GM23338 (cell line): ENCODE measurements at regions not wholly inside any gene's neighbourhood (a gene's known extent, or its start where the extent isn't known, plus 50 kb on each side); places are given as distances from the start of the nearest gene placed in this dataset.

Experiments used
- ATAC-seq: fragments of 200-7000 bp; cut with Tn5 transposase; 3 replicates; pipeline ENCODE4 v1.9.1; 2020
- DNase-seq: peaks from one replicate; pipeline ENCODE4 v3.0.0-alpha.2; 2015; ENCODE audit warnings: low spot score
- H2AFZ ChIP-seq: fragments of 200-600 bp; sonication (generic); 2 replicates; pipeline ENCODE4 v1.8.0; 2016; ENCODE audit warnings: antibody characterized with exemption, mild to moderate bottlenecking, moderate library complexity
- H3F3A ChIP-seq: fragments of 200-600 bp; sonication (generic); replicated peaks from 2 replicates; pipeline ENCODE4 v1.8.0; 2017; ENCODE audit warnings: antibody characterized with exemption, mixed run types, low read depth
- H3K27ac ChIP-seq: fragments of 200-600 bp; sonication (generic); 2 replicates; pipeline ENCODE4 v1.6.1; 2016; ENCODE audit warnings: low read depth
- H3K27me3 ChIP-seq: fragments of 200-600 bp; sonication (generic); 2 replicates; pipeline ENCODE4 v1.8.0; 2016; ENCODE audit warnings: mild to moderate bottlenecking, mixed run types, moderate library complexity; ENCODE audit not compliant: insufficient read depth
- H3K36me3 ChIP-seq: fragments of 200-600 bp; sonication (generic); 2 replicates; pipeline ENCODE4 v1.8.0; 2016; ENCODE audit warnings: mild to moderate bottlenecking; ENCODE audit not compliant: insufficient read depth
- H3K4me1 ChIP-seq: fragments of 200-600 bp; sonication (generic); 2 replicates; pipeline ENCODE4 v1.8.0; 2016; ENCODE audit warnings: mild to moderate bottlenecking, moderate library complexity; ENCODE audit not compliant: insufficient read depth
- H3K4me2 ChIP-seq: fragments of 200-600 bp; sonication (generic); 2 replicates; pipeline ENCODE4 v1.7.1; 2017; ENCODE audit warnings: mixed run types
- H3K4me3 ChIP-seq: fragments of 200-600 bp; sonication (generic); 2 replicates; pipeline ENCODE4 v1.6.1; 2016; ENCODE audit warnings: mixed run types
- H3K79me2 ChIP-seq: fragments of 200-600 bp; sonication (generic); replicated peaks from 2 replicates; pipeline ENCODE4 v1.8.0; 2017; ENCODE audit warnings: mild to moderate bottlenecking; ENCODE audit not compliant: insufficient read depth
- H3K9me2 ChIP-seq: fragments of 200-600 bp; sonication (generic); 2 replicates; pipeline ENCODE4 v1.8.0; 2017; ENCODE audit not compliant: insufficient read depth
- H4K20me1 ChIP-seq: fragments of 200-600 bp; sonication (generic); replicated peaks from 2 replicates; pipeline ENCODE4 v1.8.0; 2017; ENCODE audit warnings: mild to moderate bottlenecking; ENCODE audit not compliant: insufficient read depth
- H3K27ac Mint-ChIP-seq: 2 replicates; pipeline ENCODE4 v1.8.0; 2020; ENCODE audit warnings: inconsistent platforms, mild to moderate bottlenecking, moderate library complexity, mixed read lengths
- H3K27me3 Mint-ChIP-seq: 3 replicates; pipeline ENCODE4 v1.8.0; 2022; ENCODE audit warnings: low read depth, mild to moderate bottlenecking, moderate library complexity, mixed read lengths, inconsistent platforms; ENCODE audit not compliant: insufficient read depth, poor library complexity
- H3K36me3 Mint-ChIP-seq: 3 replicates; pipeline ENCODE4 v1.8.0; 2021; ENCODE audit warnings: low read depth, mild to moderate bottlenecking, inconsistent platforms, moderate library complexity, mixed read lengths
- H3K4me1 Mint-ChIP-seq: 3 replicates; pipeline ENCODE4 v1.8.0; 2020; ENCODE audit warnings: mild to moderate bottlenecking, inconsistent platforms, mixed read lengths
- H3K4me3 Mint-ChIP-seq: 3 replicates; pipeline ENCODE4 v1.8.0; 2021; ENCODE audit warnings: moderate library complexity, mild to moderate bottlenecking, inconsistent platforms, mixed read lengths
- H3K9me3 Mint-ChIP-seq: 3 replicates; pipeline ENCODE4 v1.8.0; 2020; ENCODE audit warnings: moderate library complexity, mild to moderate bottlenecking, inconsistent platforms, mixed read lengths
- ETS1 ChIP-seq: IDR thresholded peaks from 2 replicates; pipeline ENCODE4 v1.6.1; 2016; ENCODE audit warnings: antibody characterized with exemption
- EZH2 ChIP-seq: fragments of 200-600 bp; sonication (generic); IDR thresholded peaks from one replicate; pipeline ENCODE4 v1.8.0; 2017; ENCODE audit warnings: antibody characterized with exemption, mild to moderate bottlenecking, low read depth; ENCODE audit not compliant: unreplicated experiment
- EZH2phosphoT487 ChIP-seq: fragments of 200-600 bp; sonication (generic); IDR thresholded peaks from one replicate; pipeline ENCODE4 v1.8.1; 2018; ENCODE audit warnings: antibody characterized with exemption; ENCODE audit not compliant: unreplicated experiment
- JUNB ChIP-seq: IDR thresholded peaks from one replicate; pipeline ENCODE4 v1.6.1; 2016; ENCODE audit warnings: antibody characterized with exemption; ENCODE audit not compliant: unreplicated experiment
- NANOG ChIP-seq: IDR thresholded peaks from 2 replicates; pipeline ENCODE4 v1.6.1; 2016; ENCODE audit warnings: antibody characterized with exemption, borderline replicate concordance
- POLR2AphosphoS5 ChIP-seq: IDR thresholded peaks from 2 replicates; pipeline ENCODE4 v1.6.1; 2016; ENCODE audit warnings: antibody characterized with exemption, low read depth
- REST ChIP-seq: IDR thresholded peaks from one replicate; pipeline ENCODE4 v1.6.1; 2018; ENCODE audit warnings: antibody characterized with exemption; ENCODE audit not compliant: unreplicated experiment
- STAT1 ChIP-seq: IDR thresholded peaks from one replicate; pipeline ENCODE4 v1.6.1; 2016; ENCODE audit warnings: antibody characterized with exemption; ENCODE audit not compliant: unreplicated experiment
- ZNF114 ChIP-seq: fragments of 250-450 bp; sonication (Bioruptor Pico); IDR thresholded peaks from 2 replicates; pipeline ENCODE4 v1.5.0; 2020; ENCODE audit warnings: mild to moderate bottlenecking, moderate library complexity
- ZNF331 ChIP-seq: fragments of 250-450 bp; sonication (Bioruptor Pico); IDR thresholded peaks from 2 replicates; pipeline ENCODE4 v1.5.0; 2020; ENCODE audit warnings: low read depth, mild to moderate bottlenecking, moderate library complexity

- no peak overlapping the region for H2AFZ ChIP-seq
- no peak for ATAC-seq
Observed at GRCh38 chr21:17911628-17912027, 92.5 kb upstream of the C21orf91 start.

More at GRCh38 chr21:17911628-17912027, 92.5 kb upstream of the C21orf91 start:
- H3K27ac ChIP-seq = no peak overlapping the region
- no peak overlapping the region for H3K4me2 ChIP-seq
- no peak overlapping the region for H3K27ac Mint-ChIP-seq
- H3K27me3 Mint-ChIP-seq = peaks cover 2% of the 10 kb centered on the region
- no peak overlapping the region for H3K4me3 ChIP-seq
- no peaks in the 10 kb centered on the region for H3K4me1 Mint-ChIP-seq
- H3F3A ChIP-seq = no peaks in the 10 kb centered on the region
- TF ChIP-seq STAT1 (no peak), ZNF114 (CRISPR knock-in tag) (no peak), NANOG (no peak), ZNF331 (CRISPR knock-in tag) (no peak), POLR2AphosphoS5 (no peak), REST (no peak), EZH2 (no peak), ETS1 (no peak), JUNB (no peak), EZH2phosphoT487 (no peak)
- H3K4me1 ChIP-seq = no peaks in the 10 kb centered on the region
- H3K9me2 ChIP-seq = no peaks in the 10 kb centered on the region; the same call in 1 of the 2 replicates
- no peaks in the 10 kb centered on the region for H3K27me3 ChIP-seq
- no peak overlapping the region for H3K4me3 Mint-ChIP-seq
- H3K79me2 ChIP-seq = no peaks in the 10 kb centered on the region
- peaks cover 1% of the 10 kb centered on the region; the same call in 2 of the 3 replicates for H3K36me3 Mint-ChIP-seq
- H3K9me3 Mint-ChIP-seq = peaks cover 4% of the 10 kb centered on the region; the same call in 2 of the 3 replicates
- no peaks in the 10 kb centered on the region for H4K20me1 ChIP-seq
- DNase-seq = no peak
- no peaks in the 10 kb centered on the region for H3K36me3 ChIP-seq
